ENCODE measurements at regions not wholly inside any gene's neighbourhood (a gene's known extent, or its start where the extent isn't known, plus 50 kb on each side); places are given as distances from the start of the nearest gene placed in this dataset.

DNA sequence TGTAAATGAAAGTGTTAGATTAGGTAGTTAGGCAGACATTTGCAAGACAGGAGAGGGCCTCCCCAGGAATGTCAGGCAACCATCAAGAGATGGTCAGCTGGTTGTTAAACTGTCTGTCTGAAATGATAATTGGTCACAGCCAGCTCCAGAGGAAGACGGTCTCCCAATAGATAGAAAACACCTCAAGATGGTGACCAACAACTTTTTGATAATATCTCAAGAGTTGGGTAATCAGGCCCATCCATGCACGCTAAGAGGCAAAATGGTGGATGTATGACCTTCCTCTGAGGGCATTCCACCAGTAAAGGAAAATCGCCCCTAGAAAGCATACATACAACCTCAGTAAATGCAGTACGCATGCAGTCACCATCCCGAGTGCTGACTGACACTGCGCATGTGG lies 118.2 kb downstream of the MAP3K21 start:
- no peak for TF ChIP-seq POLR2A (IDR thresholded peaks at IDR 0.05)
- TF ChIP-seq, protein P1, sequence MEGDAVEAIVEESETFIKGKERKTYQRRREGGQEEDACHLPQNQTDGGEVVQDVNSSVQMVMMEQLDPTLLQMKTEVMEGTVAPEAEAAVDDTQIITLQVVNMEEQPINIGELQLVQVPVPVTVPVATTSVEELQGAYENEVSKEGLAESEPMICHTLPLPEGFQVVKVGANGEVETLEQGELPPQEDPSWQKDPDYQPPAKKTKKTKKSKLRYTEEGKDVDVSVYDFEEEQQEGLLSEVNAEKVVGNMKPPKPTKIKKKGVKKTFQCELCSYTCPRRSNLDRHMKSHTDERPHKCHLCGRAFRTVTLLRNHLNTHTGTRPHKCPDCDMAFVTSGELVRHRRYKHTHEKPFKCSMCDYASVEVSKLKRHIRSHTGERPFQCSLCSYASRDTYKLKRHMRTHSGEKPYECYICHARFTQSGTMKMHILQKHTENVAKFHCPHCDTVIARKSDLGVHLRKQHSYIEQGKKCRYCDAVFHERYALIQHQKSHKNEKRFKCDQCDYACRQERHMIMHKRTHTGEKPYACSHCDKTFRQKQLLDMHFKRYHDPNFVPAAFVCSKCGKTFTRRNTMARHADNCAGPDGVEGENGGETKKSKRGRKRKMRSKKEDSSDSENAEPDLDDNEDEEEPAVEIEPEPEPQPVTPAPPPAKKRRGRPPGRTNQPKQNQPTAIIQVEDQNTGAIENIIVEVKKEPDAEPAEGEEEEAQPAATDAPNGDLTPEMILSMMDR (IDR thresholded peaks at IDR 0.05) = no peak

Measured in heart left ventricle (tissue), 13 donors.